OCI-LY3 (cell line): ENCODE measurements at regions not wholly inside any gene's neighbourhood (a gene's known extent, or its start where the extent isn't known, plus 50 kb on each side); places are given as distances from the start of the nearest gene placed in this dataset.

Experiments
- CTCF ChIP-seq: fragments of 200-600, 300-600 bp; sonication (generic); IDR thresholded peaks from 2 replicates; pipeline ENCODE4 v1.5.1; 2014; ENCODE audit warnings: antibody characterized with exemption, low read length, low read depth
- EZH2phosphoT487 ChIP-seq: fragments of 200-600 bp; shearing (Covaris generic); IDR thresholded peaks from 2 replicates; pipeline ENCODE4 v1.6.1; 2018; ENCODE audit warnings: antibody characterized with exemption, mixed run types, low read depth

GRCh38 chr1:114209971-114210370 lies 56.3 kb upstream of the SYT6 start:
- TF ChIP-seq CTCF (no peak), EZH2phosphoT487 (no peak)
